Fibroblast of lung (primary cell): ENCODE measurements at regions not wholly inside any gene's neighbourhood (a gene's known extent, or its start where the extent isn't known, plus 50 kb on each side); places are given as distances from the start of the nearest gene placed in this dataset.

Experiments used
- DNase-seq, 2 donors: peaks; one replicate each; pipeline versions ENCODE4 v3.0.0 to v3.0.0-alpha.2; 2010; ENCODE audit warnings: low read depth in 2 of 2
- H2AFZ ChIP-seq: 2 replicates; pipeline ENCODE4 v1.5.1; 2012; ENCODE audit warnings: low read length, control low read depth, inconsistent platforms
- H3K27ac ChIP-seq: 2 replicates; pipeline ENCODE4 v1.5.1; 2011; ENCODE audit warnings: low read length, control low read depth; ENCODE audit not compliant: insufficient read depth
- H3K27me3 ChIP-seq: 2 replicates; pipeline ENCODE4 v1.5.1; 2011; ENCODE audit warnings: mild to moderate bottlenecking, low read length; ENCODE audit not compliant: control insufficient read depth, insufficient read depth
- H3K36me3 ChIP-seq: 2 replicates; pipeline ENCODE4 v1.5.1; 2011; ENCODE audit warnings: low read length; ENCODE audit not compliant: control insufficient read depth, insufficient read depth
- H3K4me1 ChIP-seq: 2 replicates; pipeline ENCODE4 v1.5.1; 2011; ENCODE audit warnings: low read length; ENCODE audit not compliant: control insufficient read depth, insufficient read depth; ENCODE audit errors: extremely low read depth
- H3K4me2 ChIP-seq: 2 replicates; pipeline ENCODE4 v1.5.1; 2011; ENCODE audit warnings: low read length, control low read depth; ENCODE audit not compliant: insufficient read depth; ENCODE audit errors: extremely low read depth
- H3K4me3 ChIP-seq, 4 experiments: fragments of 200-600 bp in 1 of 4; sonication (generic) in 1 of 4; replicated peaks in 1 of 4; 2 replicates each; pipeline ENCODE4 v1.5.1; 2011 to 2016; ENCODE audit warnings: low read length in 4 of 4, low read depth in 3 of 4, mild to moderate bottlenecking in 3 of 4, control low read depth in 2 of 4, inconsistent platforms in 1 of 4, mixed read lengths in 1 of 4; ENCODE audit not compliant: insufficient read depth in 1 of 4; ENCODE audit errors: control extremely low read depth in 1 of 4
- H3K79me2 ChIP-seq: 2 replicates; pipeline ENCODE4 v1.5.1; 2012; ENCODE audit warnings: mild to moderate bottlenecking, low read length, inconsistent platforms; ENCODE audit not compliant: control insufficient read depth, insufficient read depth
- H3K9ac ChIP-seq: 2 replicates; pipeline ENCODE4 v1.5.1; 2011; ENCODE audit warnings: mild to moderate bottlenecking, low read length, control low read depth; ENCODE audit not compliant: insufficient read depth
- H3K9me3 ChIP-seq: 2 replicates; pipeline ENCODE4 v1.5.1; 2012; ENCODE audit warnings: low read depth, low read length; ENCODE audit not compliant: control insufficient read depth, insufficient read depth
- H4K20me1 ChIP-seq: 2 replicates; pipeline ENCODE4 v1.5.1; 2011; ENCODE audit warnings: low read length; ENCODE audit not compliant: control insufficient read depth, insufficient read depth; ENCODE audit errors: extremely low read depth
- EZH2 ChIP-seq: IDR thresholded peaks from 2 replicates; pipeline ENCODE4 v1.5.1; 2012; ENCODE audit warnings: low read length, control low read depth, mild to moderate bottlenecking; ENCODE audit errors: missing control alignments
- TF ChIP-seq, protein P1 (sequence below), 2 donors: IDR thresholded peaks in 1 of 2; conservative IDR thresholded peaks in 1 of 2; 1 replicate in 1 of 2; 2 replicates in 1 of 2; pipeline ENCODE4 v1.5.1; 2011 to 2012; ENCODE audit warnings: low read length in 2 of 2, control low read depth in 1 of 2, inconsistent platforms in 1 of 2, low read depth in 1 of 2, mild to moderate bottlenecking in 1 of 2

DNA sequence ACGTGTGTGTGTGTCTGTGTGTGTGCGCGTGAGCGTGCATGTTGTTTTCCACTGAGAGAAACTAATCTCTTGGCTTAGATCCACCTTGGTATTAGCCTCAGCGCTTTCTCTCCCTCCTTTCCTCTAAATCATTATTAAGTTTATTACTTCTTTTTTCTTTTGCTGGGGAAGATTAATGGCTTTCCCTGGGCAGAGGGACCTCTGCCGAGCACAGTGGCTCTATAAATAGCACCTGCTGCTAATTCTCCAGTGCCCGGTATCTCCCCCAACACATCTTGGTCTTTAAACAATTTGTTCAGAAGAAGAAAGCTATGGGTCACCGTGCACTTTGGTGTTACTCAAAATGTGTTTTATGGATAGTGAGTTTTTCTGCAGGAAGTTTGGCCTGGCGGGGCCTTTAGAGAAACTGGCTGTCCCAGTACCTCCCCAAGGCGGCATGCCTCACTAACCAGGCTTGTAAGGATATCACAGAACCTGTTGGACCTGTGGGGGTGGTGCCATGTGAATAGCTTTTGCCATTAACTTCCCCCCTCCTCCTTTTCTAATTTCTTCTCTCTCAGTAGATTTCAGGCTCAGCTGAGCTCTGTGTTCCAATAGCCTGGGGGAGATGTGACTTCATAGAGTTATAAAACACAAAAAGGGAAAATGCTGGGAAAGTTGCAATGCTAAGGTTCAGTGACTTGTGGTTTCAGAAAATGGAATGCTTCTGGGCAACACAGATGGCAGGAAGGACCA lies 70.1 kb upstream of the RAB11FIP2 start:
- no peak overlapping the region for H3K27ac ChIP-seq
- H3K36me3 ChIP-seq = no peaks in the 10 kb centered on the region
- no peaks in the 10 kb centered on the region for H4K20me1 ChIP-seq
- H3K27me3 ChIP-seq = no peaks in the 10 kb centered on the region
- no peaks in the 10 kb centered on the region for H3K4me1 ChIP-seq
- no peaks in the 10 kb centered on the region for H3K9me3 ChIP-seq
- DNase-seq = no peak
- H3K4me2 ChIP-seq = no peak overlapping the region
- TF ChIP-seq, protein P1, sequence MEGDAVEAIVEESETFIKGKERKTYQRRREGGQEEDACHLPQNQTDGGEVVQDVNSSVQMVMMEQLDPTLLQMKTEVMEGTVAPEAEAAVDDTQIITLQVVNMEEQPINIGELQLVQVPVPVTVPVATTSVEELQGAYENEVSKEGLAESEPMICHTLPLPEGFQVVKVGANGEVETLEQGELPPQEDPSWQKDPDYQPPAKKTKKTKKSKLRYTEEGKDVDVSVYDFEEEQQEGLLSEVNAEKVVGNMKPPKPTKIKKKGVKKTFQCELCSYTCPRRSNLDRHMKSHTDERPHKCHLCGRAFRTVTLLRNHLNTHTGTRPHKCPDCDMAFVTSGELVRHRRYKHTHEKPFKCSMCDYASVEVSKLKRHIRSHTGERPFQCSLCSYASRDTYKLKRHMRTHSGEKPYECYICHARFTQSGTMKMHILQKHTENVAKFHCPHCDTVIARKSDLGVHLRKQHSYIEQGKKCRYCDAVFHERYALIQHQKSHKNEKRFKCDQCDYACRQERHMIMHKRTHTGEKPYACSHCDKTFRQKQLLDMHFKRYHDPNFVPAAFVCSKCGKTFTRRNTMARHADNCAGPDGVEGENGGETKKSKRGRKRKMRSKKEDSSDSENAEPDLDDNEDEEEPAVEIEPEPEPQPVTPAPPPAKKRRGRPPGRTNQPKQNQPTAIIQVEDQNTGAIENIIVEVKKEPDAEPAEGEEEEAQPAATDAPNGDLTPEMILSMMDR (conservative IDR thresholded peaks at IDR 0.05 in 1 of 2, IDR thresholded peaks at IDR 0.05 in 1 of 2; ENCODE audit: low read depth in 1 of 2, low read length in 2 of 2) = no peak
- no peak for TF ChIP-seq EZH2
- no peaks in the 10 kb centered on the region for H3K79me2 ChIP-seq
- H3K4me3 ChIP-seq = no peak overlapping the region
- H3K9ac ChIP-seq = no peak overlapping the region
- H2AFZ ChIP-seq = no peak overlapping the region

DNA sequence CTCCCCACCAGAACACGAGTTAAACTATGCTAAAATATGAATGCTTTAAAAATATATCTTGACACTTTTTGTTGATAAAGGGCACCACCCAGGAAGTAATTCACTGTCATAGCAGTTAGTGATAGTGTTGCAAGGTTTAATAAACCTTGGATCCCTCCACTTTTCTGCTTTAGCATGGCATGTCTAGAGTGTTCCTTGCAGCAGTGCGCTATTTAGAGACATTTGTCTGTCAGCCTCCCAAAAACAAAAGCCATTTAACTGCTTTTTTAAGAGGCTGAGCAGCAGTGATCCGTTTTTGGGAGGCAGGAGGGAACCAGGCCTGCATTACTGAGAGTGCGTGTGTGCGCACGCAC lies 69.6 kb upstream of the RAB11FIP2 start:
- Histone ChIP-seq H3K27me3 (no peaks in the 10 kb centered on the region), H3K4me2 (no peak overlapping the region), H3K27ac (no peak overlapping the region), H3K9ac (no peak overlapping the region), H4K20me1 (no peaks in the 10 kb centered on the region), H3K36me3 (no peaks in the 10 kb centered on the region), H2AFZ (no peak overlapping the region), H3K4me3 (no peak overlapping the region), H3K79me2 (no peaks in the 10 kb centered on the region), H3K9me3 (no peaks in the 10 kb centered on the region), H3K4me1 (no peaks in the 10 kb centered on the region)
- DNase-seq = no peak
- TF ChIP-seq, protein P1 (conservative IDR thresholded peaks at IDR 0.05 in 1 of 2, IDR thresholded peaks at IDR 0.05 in 1 of 2; ENCODE audit: low read depth in 1 of 2, low read length in 2 of 2) = no peak
- TF ChIP-seq EZH2 = no peak

DNA sequence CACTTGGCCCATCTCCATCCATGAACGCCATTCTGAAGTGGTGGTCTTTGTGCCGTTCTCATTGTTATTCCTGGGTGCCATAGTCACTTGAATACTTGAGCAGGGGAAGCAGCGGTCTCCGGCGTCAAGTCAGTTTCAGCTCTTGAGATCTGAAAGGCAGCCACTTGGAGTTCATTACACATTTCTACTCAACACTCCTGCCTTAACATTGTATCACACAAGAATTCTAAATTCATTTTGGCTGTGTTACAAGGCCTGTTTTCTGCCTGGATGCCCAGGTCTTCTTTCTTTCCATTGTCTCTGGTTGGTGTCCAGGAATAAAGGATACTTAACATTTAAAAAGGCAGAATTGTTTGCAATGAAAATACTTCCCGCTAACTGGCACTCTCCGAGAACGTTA lies 69.0 kb upstream of the RAB11FIP2 start:
- no peaks in the 10 kb centered on the region for H3K9me3 ChIP-seq
- no peak overlapping the region for H3K9ac ChIP-seq
- H3K4me2 ChIP-seq = no peak overlapping the region
- no peaks in the 10 kb centered on the region for H3K27me3 ChIP-seq
- no peak overlapping the region for H2AFZ ChIP-seq
- H3K27ac ChIP-seq = no peak overlapping the region
- TF ChIP-seq EZH2 = no peak
- TF ChIP-seq, protein P1 (conservative IDR thresholded peaks at IDR 0.05 in 1 of 2, IDR thresholded peaks at IDR 0.05 in 1 of 2; ENCODE audit: low read depth in 1 of 2, low read length in 2 of 2) = no peak
- H4K20me1 ChIP-seq = no peaks in the 10 kb centered on the region
- no peak overlapping the region for H3K4me3 ChIP-seq
- no peak for DNase-seq
- no peaks in the 10 kb centered on the region for H3K79me2 ChIP-seq
- H3K4me1 ChIP-seq = no peaks in the 10 kb centered on the region
- H3K36me3 ChIP-seq = no peaks in the 10 kb centered on the region
